H1 (cell line): ENCODE measurements at regions not wholly inside any gene's neighbourhood (a gene's known extent, or its start where the extent isn't known, plus 50 kb on each side); places are given as distances from the start of the nearest gene placed in this dataset.

Experiments
- CTCF ChIA-PET: fragments of 300-600 bp; sonication (Branson Sonifier 250); formaldehyde crosslinking; loops from one replicate; lab custom pipeline; 2021; ENCODE audit not compliant: partially characterized antibody; lab: Charles Lee
- POLR2A ChIA-PET: fragments of 300-600 bp; sonication (Branson Sonifier 250); formaldehyde crosslinking; loops from one replicate; lab custom pipeline; 2021; ENCODE audit warnings: inconsistent platforms; ENCODE audit not compliant: partially characterized antibody; lab: Charles Lee
- DNase-seq, 2 experiments: peaks; one replicate each; pipeline versions ENCODE4 v3.0.0 to v3.0.0-alpha.2; 2010 to 2022; ENCODE audit warnings: low spot score in 2 of 2, low read depth in 1 of 2, mixed read lengths in 1 of 2
- FAIRE-seq: peaks from 2 replicates; lab custom pipeline; 2011; peaks lifted over from hg19 to GRCh38; lab: Jason Lieb, UNC
- H2AFZ ChIP-seq: 2 replicates; pipeline ENCODE4 v1.8.1; 2012; ENCODE audit warnings: low read length, inconsistent platforms
- H2AK5ac ChIP-seq: 2 replicates; pipeline ENCODE4 v1.6.1; 2013; ENCODE audit warnings: low read depth, low read length
- H2BK120ac ChIP-seq: replicated peaks from 2 replicates; pipeline ENCODE3; 2013; ENCODE audit warnings: low read depth, low read length, inconsistent platforms
- H2BK12ac ChIP-seq: 2 replicates; pipeline ENCODE4 v1.6.1; 2013; ENCODE audit warnings: low read depth, low read length
- H2BK15ac ChIP-seq: 2 replicates; pipeline ENCODE4 v1.6.1; 2013; ENCODE audit warnings: low read length
- H2BK20ac ChIP-seq: 2 replicates; pipeline ENCODE4 v1.6.1; 2013; ENCODE audit warnings: low read length
- H2BK5ac ChIP-seq: 2 replicates; pipeline ENCODE4 v1.6.1; 2013; ENCODE audit warnings: low read depth, low read length
- H3K14ac ChIP-seq: 2 replicates; pipeline ENCODE4 v1.6.1; 2013; ENCODE audit warnings: inconsistent platforms; ENCODE audit not compliant: insufficient read length
- H3K18ac ChIP-seq: 2 replicates; pipeline ENCODE4 v1.6.1; 2013; ENCODE audit warnings: low read length; ENCODE audit errors: extremely low read depth
- H3K23ac ChIP-seq: 2 replicates; pipeline ENCODE4 v1.6.1; 2013; ENCODE audit warnings: inconsistent platforms; ENCODE audit not compliant: insufficient read length
- H3K23me2 ChIP-seq: 2 replicates; pipeline ENCODE4 v1.6.1; 2013; ENCODE audit warnings: low read depth, low read length
- H3K27ac ChIP-seq: 2 replicates; pipeline ENCODE4 v1.6.1; 2011; ENCODE audit warnings: low read depth, low read length, inconsistent platforms
- H3K27me3 ChIP-seq, 4 experiments: replicated peaks in 1 of 4; 1 replicate in 1 of 4; 2 replicates in 3 of 4; pipeline versions ENCODE4 v1.6.1 to v1.8.1; 2011 to 2013; ENCODE audit warnings: low read length in 3 of 4, mild to moderate bottlenecking in 3 of 4, inconsistent platforms in 2 of 4, mixed read lengths in 2 of 4, moderate library complexity in 1 of 4; ENCODE audit not compliant: control insufficient read depth in 3 of 4, insufficient read depth in 3 of 4; ENCODE audit errors: extremely low read depth in 1 of 4
- H3K36me3 ChIP-seq, 4 experiments: 2 replicates each; pipeline versions ENCODE4 v1.6.1 to v1.8.1; 2011 to 2013; ENCODE audit warnings: mild to moderate bottlenecking in 4 of 4, low read length in 3 of 4, moderate library complexity in 2 of 4, control low read depth in 1 of 4, inconsistent platforms in 1 of 4; ENCODE audit not compliant: insufficient read depth in 4 of 4, control insufficient read depth in 2 of 4
- H3K4ac ChIP-seq: replicated peaks from 2 replicates; pipeline ENCODE3; 2013; ENCODE audit warnings: low read length, low read depth, mixed read lengths, inconsistent platforms; ENCODE audit not compliant: insufficient read length
- H3K4me1 ChIP-seq, 4 experiments: replicated peaks in 1 of 4; 1 replicate in 1 of 4; 2 replicates in 3 of 4; pipeline versions ENCODE4 v1.6.1 to v1.8.1; 2011 to 2013; ENCODE audit warnings: low read length in 3 of 4, inconsistent platforms in 2 of 4, mixed read lengths in 1 of 4; ENCODE audit not compliant: insufficient read depth in 4 of 4, control insufficient read depth in 3 of 4
- H3K4me2 ChIP-seq, 2 experiments: 2 replicates each; pipeline versions ENCODE4 v1.6.1 to v1.8.1; 2011 to 2013; ENCODE audit warnings: low read depth in 2 of 2, low read length in 2 of 2, control low read depth in 1 of 2, inconsistent platforms in 1 of 2, mild to moderate bottlenecking in 1 of 2; ENCODE audit not compliant: insufficient read depth in 1 of 2
- H3K4me3 ChIP-seq, 4 experiments: fragments of 200-600, 300-600 bp in 1 of 4; sonication (generic), shearing (Covaris generic), sonication (Bioruptor Twin) in 1 of 4; 2 replicates each; pipeline versions ENCODE4 v1.5.1 to v1.8.1; 2011 to 2016; ENCODE audit warnings: low read length in 4 of 4, low read depth in 3 of 4, control low read depth in 2 of 4, inconsistent platforms in 2 of 4, mild to moderate bottlenecking in 2 of 4, mixed read lengths in 1 of 4, moderate library complexity in 1 of 4; ENCODE audit not compliant: insufficient read depth in 2 of 4; ENCODE audit errors: extremely low read depth in 1 of 4
- H3K56ac ChIP-seq: replicated peaks from 2 replicates; pipeline ENCODE3; 2013; ENCODE audit warnings: low read depth, mild to moderate bottlenecking, mixed read lengths, low read length, inconsistent platforms; ENCODE audit not compliant: insufficient read length
- H3K79me1 ChIP-seq: 2 replicates; pipeline ENCODE4 v1.6.1; 2013; ENCODE audit warnings: low read depth, low read length, control low read depth
- H3K79me2 ChIP-seq, 2 experiments: 2 replicates each; pipeline versions ENCODE4 v1.6.1 to v1.8.1; 2012 to 2013; ENCODE audit warnings: low read length in 2 of 2, mild to moderate bottlenecking in 2 of 2, inconsistent platforms in 1 of 2; ENCODE audit not compliant: insufficient read depth in 2 of 2, control insufficient read depth in 1 of 2
- H3K9ac ChIP-seq, 4 experiments: replicated peaks in 1 of 4; 1 replicate in 1 of 4; 2 replicates in 3 of 4; pipeline versions ENCODE4 v1.6.1 to v1.8.1; 2011 to 2013; ENCODE audit warnings: low read depth in 3 of 4, low read length in 3 of 4, control low read depth in 2 of 4, mild to moderate bottlenecking in 2 of 4, moderate library complexity in 2 of 4, inconsistent platforms in 1 of 4; ENCODE audit errors: extremely low read depth in 1 of 4
- H3K9me3 ChIP-seq, 2 experiments: 2 replicates each; pipeline versions ENCODE4 v1.6.1 to v1.8.1; 2012 to 2013; ENCODE audit warnings: mild to moderate bottlenecking in 2 of 2, moderate library complexity in 2 of 2, control low read depth in 1 of 2, inconsistent platforms in 1 of 2, low read depth in 1 of 2, low read length in 1 of 2, mixed read lengths in 1 of 2; ENCODE audit not compliant: insufficient read depth in 2 of 2
- H4K20me1 ChIP-seq, 2 experiments: replicated peaks in 1 of 2; 2 replicates each; pipeline versions ENCODE3 to v1.8.1; 2011 to 2013; ENCODE audit warnings: inconsistent platforms in 2 of 2, low read length in 2 of 2, mild to moderate bottlenecking in 1 of 2; ENCODE audit not compliant: insufficient read depth in 2 of 2, control insufficient read depth in 1 of 2
- H4K5ac ChIP-seq: 2 replicates; pipeline ENCODE4 v1.6.1; 2013; ENCODE audit warnings: low read length, low read depth, mixed read lengths, inconsistent platforms; ENCODE audit not compliant: insufficient read length
- H4K8ac ChIP-seq: 2 replicates; pipeline ENCODE4 v1.8.0; 2013; ENCODE audit warnings: mild to moderate bottlenecking, moderate library complexity, low read length, inconsistent platforms; ENCODE audit not compliant: insufficient read depth; ENCODE audit errors: extremely low read depth
- H4K91ac ChIP-seq: replicated peaks from 2 replicates; pipeline ENCODE3; 2013; ENCODE audit warnings: low read length, mixed read lengths, inconsistent platforms; ENCODE audit not compliant: insufficient read length
- KDM4A ChIP-seq: IDR thresholded peaks from one replicate; pipeline ENCODE4 v1.7.1; 2012; ENCODE audit warnings: low read depth, mild to moderate bottlenecking, moderate library complexity, low read length, inconsistent platforms; ENCODE audit not compliant: severe bottlenecking
- RAD21 ChIP-seq, 2 experiments: IDR thresholded peaks in 1 of 2; conservative IDR thresholded peaks in 1 of 2; 2 replicates each; pipeline ENCODE4 v1.6.1; 2011; ENCODE audit warnings: low read depth in 2 of 2, low read length in 2 of 2, improper control_type of control experiment in 1 of 2, inconsistent platforms in 1 of 2, mild to moderate bottlenecking in 1 of 2, moderate library complexity in 1 of 2
- SUZ12 ChIP-seq: fragments of 200-600 bp; sonication (generic); IDR thresholded peaks from 2 replicates; pipeline ENCODE4 v1.6.1; 2012; ENCODE audit warnings: mild to moderate bottlenecking, inconsistent platforms, low read length, moderate library complexity, mixed read lengths
- TAF1 ChIP-seq: IDR thresholded peaks from 2 replicates; pipeline ENCODE4 v1.6.1; 2011; ENCODE audit warnings: mild to moderate bottlenecking, low read depth, low read length
- TEAD4 ChIP-seq: IDR thresholded peaks from 2 replicates; pipeline ENCODE4 v1.6.1; 2012; ENCODE audit warnings: low read depth, low read length, inconsistent platforms, mixed read lengths
- WGBS, 2 experiments: shearing (Covaris generic) in 1 of 2; methylation state at CpG; one replicate each; pipeline versions ENCODE4 v1.1.6 to v1.1.7; 2013 to 2015; ENCODE audit warnings: low lambda C conversion rate in 2 of 2, mixed read lengths in 2 of 2, inconsistent platforms in 1 of 2, low coverage in 1 of 2, missing lambda C conversion rate in 1 of 2; ENCODE audit not compliant: insufficient replicate concordance in 2 of 2, insufficient coverage in 1 of 2, insufficient read length in 1 of 2; ENCODE audit errors: extremely low coverage in 1 of 2, missing lambda C conversion rate in 1 of 2; 5-methylcytosine and 5-hydroxymethylcytosine counted together

GRCh38 chr5:68544091-68544647 lies 328.6 kb downstream of the PIK3R1 start:
- Histone ChIP-seq H2BK120ac (no peak overlapping the region), H3K79me1 (no peaks in the 10 kb centered on the region), H2BK12ac (no peak overlapping the region), H2AK5ac (no peak overlapping the region), H2AFZ (no peak overlapping the region), H3K4ac (no peak overlapping the region), H3K4me2 (no peak overlapping the region), H4K91ac (no peak overlapping the region), H2BK15ac (no peak overlapping the region), H3K36me3 (no peaks in the 10 kb centered on the region), H4K20me1 (no peaks in the 10 kb centered on the region), H3K23ac (no peak overlapping the region), H3K56ac (no peak overlapping the region), H3K18ac (no peak overlapping the region), H2BK5ac (no peak overlapping the region), H3K27ac (no peak overlapping the region), H3K9me3 (no peaks in the 10 kb centered on the region), H3K9ac (no peak overlapping the region), H3K27me3 (no peaks in the 10 kb centered on the region), H3K23me2 (no peaks in the 10 kb centered on the region), H3K14ac (no peak overlapping the region), H3K79me2 (no peaks in the 10 kb centered on the region), H2BK20ac (no peak overlapping the region), H4K5ac (no peak overlapping the region), H4K8ac (no peak overlapping the region), H3K4me1 (no peaks in the 10 kb centered on the region), H3K4me3 (no peak overlapping the region)
- no peak for DNase-seq
- POLR2A ChIA-PET: no interaction called here
- CTCF ChIA-PET: interaction anchor here (0.8 kb wide), 1 partner anchor 9 kb away, joined by 3 read pairs; no protein-coding TSS in a partner anchor
- no peak for TF ChIP-seq RAD21 (IDR thresholded peaks at IDR 0.05 in 1 of 2, conservative IDR thresholded peaks at IDR 0.05 in 1 of 2; ENCODE audit: low read depth in 2 of 2, low read length in 2 of 2)
- no peak for TF ChIP-seq TEAD4
- no peak for TF ChIP-seq SUZ12
- no peak for TF ChIP-seq KDM4A
- no peak for TF ChIP-seq TAF1
- no peak for FAIRE-seq
- WGBS, 2 experiments: 93% methylated on average over 8 of the region's 8 CpGs; no CpG with 5 or more reads in 1 of the 2 experiments
